MM.1S (cell line): ENCODE measurements at regions not wholly inside any gene's neighbourhood (a gene's known extent, or its start where the extent isn't known, plus 50 kb on each side); places are given as distances from the start of the nearest gene placed in this dataset.

Experiments
- EZH2 ChIP-seq: fragments of 300-600 bp; sonication (generic); optimal IDR thresholded peaks from 2 replicates; pipeline ENCODE3; 2017; ENCODE audit warnings: low read depth, mild to moderate bottlenecking, antibody characterized with exemption, low read length, mixed read lengths
- EZH2phosphoT487 ChIP-seq: fragments of 300-600 bp; sonication (generic); IDR thresholded peaks from 2 replicates; pipeline ENCODE4 v1.6.1; 2018; ENCODE audit warnings: antibody characterized with exemption, low read length
- TF ChIP-seq, protein P1 (sequence below): fragments of 300-600 bp; sonication (generic); IDR thresholded peaks from 2 replicates; pipeline ENCODE4 v1.5.1; 2016; ENCODE audit warnings: antibody characterized with exemption, low read length, mixed read lengths

DNA sequence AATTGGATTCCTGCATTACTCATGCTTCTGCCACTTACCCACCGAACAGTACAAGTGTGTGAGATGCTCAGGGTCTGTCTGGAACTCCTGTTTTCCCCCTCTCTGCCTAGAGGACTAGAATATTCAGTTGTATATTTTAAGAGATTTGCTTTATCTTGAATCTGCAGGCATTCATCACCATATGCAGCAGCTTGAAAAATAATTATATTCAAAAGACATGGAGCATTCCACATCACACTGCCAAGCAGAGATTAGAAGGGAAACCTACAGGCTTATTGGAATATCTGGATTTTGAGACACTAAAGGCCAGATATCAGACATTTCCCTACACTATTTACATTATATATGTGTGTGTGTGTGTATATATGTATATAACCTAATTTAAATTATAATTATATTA is 382.8 kb upstream of the POM121L12 start:
- TF ChIP-seq, protein P1, sequence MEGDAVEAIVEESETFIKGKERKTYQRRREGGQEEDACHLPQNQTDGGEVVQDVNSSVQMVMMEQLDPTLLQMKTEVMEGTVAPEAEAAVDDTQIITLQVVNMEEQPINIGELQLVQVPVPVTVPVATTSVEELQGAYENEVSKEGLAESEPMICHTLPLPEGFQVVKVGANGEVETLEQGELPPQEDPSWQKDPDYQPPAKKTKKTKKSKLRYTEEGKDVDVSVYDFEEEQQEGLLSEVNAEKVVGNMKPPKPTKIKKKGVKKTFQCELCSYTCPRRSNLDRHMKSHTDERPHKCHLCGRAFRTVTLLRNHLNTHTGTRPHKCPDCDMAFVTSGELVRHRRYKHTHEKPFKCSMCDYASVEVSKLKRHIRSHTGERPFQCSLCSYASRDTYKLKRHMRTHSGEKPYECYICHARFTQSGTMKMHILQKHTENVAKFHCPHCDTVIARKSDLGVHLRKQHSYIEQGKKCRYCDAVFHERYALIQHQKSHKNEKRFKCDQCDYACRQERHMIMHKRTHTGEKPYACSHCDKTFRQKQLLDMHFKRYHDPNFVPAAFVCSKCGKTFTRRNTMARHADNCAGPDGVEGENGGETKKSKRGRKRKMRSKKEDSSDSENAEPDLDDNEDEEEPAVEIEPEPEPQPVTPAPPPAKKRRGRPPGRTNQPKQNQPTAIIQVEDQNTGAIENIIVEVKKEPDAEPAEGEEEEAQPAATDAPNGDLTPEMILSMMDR: no peak
- TF ChIP-seq EZH2: no peak
- no peak for TF ChIP-seq EZH2phosphoT487
